NCI-H2107 (cell line): ENCODE measurements at regions not wholly inside any gene's neighbourhood (a gene's known extent, or its start where the extent isn't known, plus 50 kb on each side); places are given as distances from the start of the nearest gene placed in this dataset.
"Not testable (repeated sequence)": the region's sequence is repeated elsewhere in the genome, so short reads cannot be mapped to it uniquely, and the experiment has no call there.

Experiments
- DNase-seq: peaks from one replicate; lab custom pipeline; 2025; lab: John Stamatoyannopoulos, UW

GRCh38 chr14:35988972-35989690 lies 163.0 kb downstream of the BRMS1L start:
- no peak for DNase-seq

GRCh38 chr14:35988550-35988949 lies 162.4 kb downstream of the BRMS1L start:
- DNase-seq = no peak

DNA sequence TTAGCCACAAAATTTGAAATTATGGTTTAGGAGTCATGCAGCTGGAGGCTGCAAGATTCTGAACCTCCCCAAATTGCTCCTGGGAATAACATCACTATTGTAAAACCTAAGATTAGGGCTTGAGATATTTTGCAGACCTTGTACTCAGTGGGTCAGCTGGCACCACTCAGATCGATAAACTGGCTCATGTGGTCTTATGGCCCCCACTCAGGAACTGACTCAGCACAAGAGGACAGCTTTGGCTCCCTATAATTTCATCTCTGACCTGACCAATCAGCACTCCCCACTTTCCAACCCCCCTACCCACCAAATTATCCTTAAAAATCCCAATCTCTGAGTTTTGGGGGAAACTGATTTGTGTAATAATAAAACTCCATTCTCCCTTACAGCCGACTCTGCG lies 161.6 kb downstream of the BRMS1L start:
- no peak for DNase-seq

DNA sequence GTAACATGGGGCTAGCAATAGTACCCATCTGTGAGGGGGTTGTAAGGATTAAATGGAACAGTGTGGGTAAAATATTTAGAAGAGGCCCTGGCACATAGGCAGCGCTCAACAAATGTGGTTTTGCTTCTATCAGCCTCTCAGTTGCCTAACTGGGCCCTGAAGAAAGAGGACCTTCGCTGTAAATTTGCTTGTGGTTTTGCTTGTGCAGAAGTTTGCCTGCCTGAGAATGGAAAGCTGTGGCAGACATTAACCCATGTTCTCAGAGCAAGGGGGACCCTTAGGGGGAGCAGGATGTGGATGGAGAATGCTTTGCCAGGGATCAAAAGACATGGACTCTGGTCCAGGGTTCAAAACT lies 160.1 kb downstream of the BRMS1L start:
- no peak for DNase-seq

- no peak for DNase-seq
Observed at GRCh38 chr14:35985474-35986218, 159.5 kb downstream of the BRMS1L start.

- DNase-seq = no peak
Observed at GRCh38 chr14:35979531-35979930, 153.4 kb downstream of the BRMS1L start.

GRCh38 chr14:35978561-35978960 lies 152.4 kb downstream of the BRMS1L start:
- DNase-seq = no peak

DNA sequence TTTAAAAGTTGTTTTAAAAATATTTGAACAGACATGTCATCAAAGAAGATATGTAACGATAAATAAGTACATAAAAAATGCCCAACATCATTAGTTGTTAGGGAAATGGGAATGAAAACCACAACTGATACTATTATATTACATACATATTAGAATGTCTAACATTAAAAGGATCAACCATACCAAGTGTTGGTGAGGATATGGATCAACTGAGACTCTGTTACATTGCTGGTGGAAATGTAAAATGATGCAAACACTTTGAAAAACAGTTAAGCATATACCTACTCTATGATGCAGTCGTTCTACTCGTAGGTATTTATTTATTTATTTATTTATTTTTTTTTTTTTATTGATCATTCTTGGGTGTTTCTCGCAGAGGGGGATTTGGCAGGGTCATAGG lies 149.7 kb downstream of the BRMS1L start:
- DNase-seq = no peak

DNA sequence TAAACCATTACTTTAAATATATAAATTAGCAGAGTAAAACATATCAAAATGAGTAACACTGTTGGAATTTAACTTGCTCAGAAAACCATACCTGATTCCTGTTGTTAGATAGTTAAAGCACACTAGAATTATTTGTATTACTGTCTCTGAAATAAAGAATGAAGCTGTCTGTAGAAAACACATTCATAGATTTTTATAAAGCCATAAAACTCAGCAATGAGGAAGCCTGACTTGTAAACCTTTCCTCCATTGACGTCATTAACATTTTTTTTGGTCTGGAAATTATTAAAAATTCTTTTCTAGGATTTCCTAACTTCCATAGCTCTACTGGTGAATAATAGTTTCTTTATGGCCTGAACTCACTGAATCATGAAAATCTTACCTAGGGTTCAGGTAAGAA lies 147.6 kb downstream of the BRMS1L start:
- DNase-seq = no peak

- DNase-seq = no peak
Observed at GRCh38 chr14:35971965-35972630, 146.0 kb downstream of the BRMS1L start.

- DNase-seq = no peak
Observed at GRCh38 chr14:35969310-35969709, 143.2 kb downstream of the BRMS1L start.

GRCh38 chr14:35965400-35965799 lies 139.3 kb downstream of the BRMS1L start:
- DNase-seq = no peak

GRCh38 chr14:35964697-35965286 lies 138.7 kb downstream of the BRMS1L start:
- DNase-seq = no peak

GRCh38 chr14:35963209-35963608 lies 137.1 kb downstream of the BRMS1L start:
- no peak for DNase-seq

DNA sequence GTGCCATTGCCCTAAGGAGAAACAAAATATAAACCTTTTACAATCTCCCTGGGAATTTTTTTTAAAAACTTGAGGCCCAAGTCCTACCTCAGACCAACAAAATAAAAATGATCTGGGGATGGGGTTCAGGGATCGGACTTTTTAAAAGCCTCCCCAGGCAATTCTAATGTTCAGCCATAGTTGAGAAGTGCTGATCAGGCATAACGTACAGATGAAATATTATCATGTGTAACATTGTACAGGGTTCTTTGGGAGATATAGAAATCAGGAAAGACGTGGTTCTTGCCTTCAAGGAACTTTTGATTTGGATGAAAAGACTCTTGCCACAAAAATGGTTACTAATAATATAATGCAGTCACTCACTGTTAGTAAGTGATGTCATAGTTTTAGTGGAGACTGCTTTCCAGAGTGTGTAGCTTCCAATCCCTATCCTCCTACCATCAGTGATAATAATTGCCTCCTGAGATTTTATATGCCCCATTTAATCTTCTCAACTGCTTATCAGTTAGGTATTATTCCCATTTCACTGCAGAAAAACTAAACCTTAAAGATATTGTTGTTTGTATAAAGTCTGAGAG lies 135.6 kb downstream of the BRMS1L start:
- DNase-seq = no peak

- DNase-seq = no peak
Observed at GRCh38 chr14:35959835-35960234, 133.7 kb downstream of the BRMS1L start.

- DNase-seq = no peak
Observed at GRCh38 chr14:35958499-35958898, 132.4 kb downstream of the BRMS1L start.

GRCh38 chr14:35956376-35957085 lies 130.4 kb downstream of the BRMS1L start:
- no peak for DNase-seq

DNA sequence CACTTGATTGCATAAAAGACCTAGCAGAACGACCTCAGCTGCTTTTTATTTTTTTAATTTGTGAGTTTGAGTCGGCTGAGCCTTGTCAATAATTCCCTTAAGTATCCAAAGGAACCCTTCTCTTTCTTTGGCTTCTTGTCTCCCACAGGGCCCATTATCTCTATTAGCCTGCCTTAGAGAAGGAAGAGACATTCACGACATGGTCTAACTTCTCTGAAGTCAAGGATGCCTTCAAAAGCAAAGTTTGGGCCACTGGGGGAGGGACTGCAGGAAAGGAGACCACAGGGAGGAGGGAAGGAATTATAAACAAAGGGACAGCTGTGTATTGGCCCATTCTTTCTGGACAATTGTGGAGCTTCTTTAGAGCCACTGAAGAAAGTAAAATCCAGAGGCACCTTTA lies 126.4 kb downstream of the BRMS1L start:
- DNase-seq = no peak

DNA sequence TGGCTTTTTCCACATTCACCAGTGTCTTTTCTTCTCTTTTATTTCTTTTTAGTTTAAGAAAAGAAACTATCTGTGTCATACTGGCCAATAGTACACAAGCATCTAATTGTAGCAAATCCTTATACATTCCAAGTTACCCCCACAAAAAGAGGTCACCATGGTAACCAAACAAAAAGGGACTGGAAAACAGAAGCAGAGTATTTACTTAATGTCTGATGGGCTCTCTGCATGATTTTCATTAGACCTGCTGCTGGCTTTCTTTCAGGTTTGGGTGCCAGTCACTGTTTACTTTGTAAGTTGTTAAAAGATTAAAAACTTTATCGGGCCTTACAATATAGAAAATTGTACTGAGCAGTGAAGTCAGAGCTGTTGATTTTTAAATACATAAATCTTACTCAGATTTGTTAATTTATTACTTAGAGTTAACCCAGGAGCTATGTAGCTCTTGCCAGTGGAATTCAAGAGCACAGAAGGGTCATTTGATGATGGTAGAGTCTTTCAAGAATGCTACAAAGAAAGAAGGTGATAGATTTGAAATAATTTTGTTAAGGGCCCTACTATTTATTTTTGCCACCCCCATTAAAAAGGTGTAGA lies 123.9 kb downstream of the BRMS1L start:
- DNase-seq = no peak

GRCh38 chr14:35947983-35948382 lies 121.8 kb downstream of the BRMS1L start:
- DNase-seq = not testable (repeated sequence)
